ENCODE measurements at regions not wholly inside any gene's neighbourhood (a gene's known extent, or its start where the extent isn't known, plus 50 kb on each side); places are given as distances from the start of the nearest gene placed in this dataset.

DNA sequence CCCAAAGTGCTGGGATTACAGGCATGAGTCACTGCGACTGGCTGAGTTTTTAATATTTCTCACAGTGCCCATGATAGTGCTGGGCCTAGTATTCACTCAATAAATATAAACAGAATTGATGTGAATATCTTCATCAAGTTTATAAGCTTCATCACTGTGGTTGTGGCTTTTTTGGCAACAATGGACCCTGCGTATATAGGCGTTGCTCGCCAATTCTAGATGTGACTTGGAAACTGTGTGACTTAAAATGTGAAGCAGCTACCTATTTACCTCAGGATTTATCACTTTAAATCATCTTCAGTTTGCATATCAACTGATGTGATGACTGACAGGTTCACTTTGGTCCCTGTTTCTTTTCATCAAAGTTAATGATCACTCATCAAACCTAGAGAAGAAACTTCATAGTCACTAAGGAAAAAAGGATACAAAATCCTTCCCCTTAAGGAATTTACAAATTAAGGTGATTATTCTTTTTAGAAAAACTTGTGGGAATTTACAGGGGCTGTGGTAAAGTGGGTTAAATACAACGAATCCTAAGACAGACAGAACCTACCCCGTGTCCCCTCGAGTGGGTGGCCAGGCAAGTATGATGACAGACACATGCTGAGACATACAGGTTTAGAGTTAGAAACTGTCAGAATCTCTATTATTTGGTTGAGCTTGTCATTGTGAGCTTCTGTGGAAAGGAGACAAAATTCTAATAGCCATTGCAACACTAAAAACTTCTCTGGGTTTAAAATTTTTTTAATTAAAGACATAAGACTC, 101.3 kb downstream of the AKAP11 start:
- TF ChIP-seq TARDBP (IDR thresholded peaks at IDR 0.05) (no peak), SP1 (IDR thresholded peaks at IDR 0.05) (no peak), SUZ12 (IDR thresholded peaks at IDR 0.05) (no peak), BHLHE40 (IDR thresholded peaks at IDR 0.05; ENCODE audit: borderline replicate concordance) (no peak), FOXA1 (IDR thresholded peaks at IDR 0.05) (no peak), FOXM1 (IDR thresholded peaks at IDR 0.05; ENCODE audit: borderline replicate concordance) (no peak), ELF4 (IDR thresholded peaks at IDR 0.05) (no peak)
- TF ChIP-seq, protein P1, sequence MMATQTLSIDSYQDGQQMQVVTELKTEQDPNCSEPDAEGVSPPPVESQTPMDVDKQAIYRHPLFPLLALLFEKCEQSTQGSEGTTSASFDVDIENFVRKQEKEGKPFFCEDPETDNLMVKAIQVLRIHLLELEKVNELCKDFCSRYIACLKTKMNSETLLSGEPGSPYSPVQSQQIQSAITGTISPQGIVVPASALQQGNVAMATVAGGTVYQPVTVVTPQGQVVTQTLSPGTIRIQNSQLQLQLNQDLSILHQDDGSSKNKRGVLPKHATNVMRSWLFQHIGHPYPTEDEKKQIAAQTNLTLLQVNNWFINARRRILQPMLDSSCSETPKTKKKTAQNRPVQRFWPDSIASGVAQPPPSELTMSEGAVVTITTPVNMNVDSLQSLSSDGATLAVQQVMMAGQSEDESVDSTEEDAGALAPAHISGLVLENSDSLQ (IDR thresholded peaks at IDR 0.05), result no peak

Measured in HEK293T (cell line).